HG03354 (cell line): ENCODE measurements at regions not wholly inside any gene's neighbourhood (a gene's known extent, or its start where the extent isn't known, plus 50 kb on each side); places are given as distances from the start of the nearest gene placed in this dataset.
"Not testable (repeated sequence)": the region's sequence is repeated elsewhere in the genome, so short reads cannot be mapped to it uniquely, and the experiment has no call there.

Experiments used
- ATAC-seq: cut with Tn5 transposase; IDR thresholded peaks from one replicate; pipeline ENCODE4 v1.9.1; 2021; ENCODE audit warnings: mild to moderate bottlenecking; ENCODE audit not compliant: unreplicated experiment, poor library complexity, severe bottlenecking

- no peak for ATAC-seq
Measured at GRCh38 chr12:131245564-131246355, 292.1 kb downstream of the ADGRD1 start.

DNA sequence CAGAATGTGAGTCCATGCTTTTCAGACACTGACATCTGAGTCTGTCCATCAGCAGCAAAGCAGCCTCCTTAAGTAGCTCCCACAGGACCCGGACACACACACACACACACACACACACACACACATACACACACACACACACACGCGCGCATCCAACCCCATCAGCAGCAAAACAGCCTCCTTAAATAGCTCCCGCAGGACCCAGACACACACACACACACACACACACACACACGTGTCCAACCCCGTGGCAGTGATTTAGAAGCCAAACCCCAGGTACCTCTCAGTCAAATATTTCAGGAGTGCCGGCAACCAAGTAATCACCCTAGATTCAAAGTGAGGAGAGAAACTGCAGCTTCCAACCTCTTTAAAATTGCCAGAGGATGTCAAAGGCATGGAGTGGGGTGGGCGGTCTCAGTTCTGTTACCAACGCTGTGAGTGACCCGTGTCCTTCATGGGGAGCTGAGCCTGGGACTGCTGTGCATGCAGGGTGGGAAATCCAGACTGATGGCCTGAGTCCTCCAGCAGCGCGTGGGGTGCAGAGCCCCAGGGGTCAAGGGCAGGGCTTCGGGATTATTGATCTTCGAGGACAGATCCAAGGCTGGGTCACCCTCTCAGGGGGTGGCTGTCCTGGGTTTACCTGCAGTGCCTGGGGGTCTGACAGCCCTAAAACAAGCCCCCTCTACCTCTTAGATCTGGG lies 293.5 kb downstream of the ADGRD1 start:
- not testable (repeated sequence) for ATAC-seq

DNA sequence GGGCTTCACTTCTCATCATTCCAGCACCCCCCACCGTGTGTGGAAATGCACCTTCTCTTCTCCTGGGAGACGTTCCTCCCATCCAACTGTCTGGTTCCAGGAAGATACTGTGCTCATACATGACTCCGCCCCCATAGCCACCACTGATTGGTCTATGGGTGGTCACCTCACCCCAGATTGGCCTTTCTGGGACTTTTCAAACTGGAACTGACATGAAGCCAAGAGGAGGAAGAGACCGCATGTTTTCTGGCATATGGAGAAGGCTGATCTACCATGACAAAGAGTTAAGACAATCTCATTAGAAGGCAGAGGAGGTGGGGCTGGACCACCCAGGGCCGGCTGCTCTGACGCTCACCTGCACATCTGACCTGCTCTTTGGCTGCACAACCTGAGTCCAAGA lies 294.2 kb downstream of the ADGRD1 start:
- ATAC-seq = not testable (repeated sequence)

GRCh38 chr12:131249246-131250027 lies 295.7 kb downstream of the ADGRD1 start:
- ATAC-seq = no peak

- no peak for ATAC-seq
Measured at GRCh38 chr12:131250028-131250950, 296.6 kb downstream of the ADGRD1 start.

- ATAC-seq = no peak
Measured at GRCh38 chr12:131250951-131251315, 297.2 kb downstream of the ADGRD1 start.

DNA sequence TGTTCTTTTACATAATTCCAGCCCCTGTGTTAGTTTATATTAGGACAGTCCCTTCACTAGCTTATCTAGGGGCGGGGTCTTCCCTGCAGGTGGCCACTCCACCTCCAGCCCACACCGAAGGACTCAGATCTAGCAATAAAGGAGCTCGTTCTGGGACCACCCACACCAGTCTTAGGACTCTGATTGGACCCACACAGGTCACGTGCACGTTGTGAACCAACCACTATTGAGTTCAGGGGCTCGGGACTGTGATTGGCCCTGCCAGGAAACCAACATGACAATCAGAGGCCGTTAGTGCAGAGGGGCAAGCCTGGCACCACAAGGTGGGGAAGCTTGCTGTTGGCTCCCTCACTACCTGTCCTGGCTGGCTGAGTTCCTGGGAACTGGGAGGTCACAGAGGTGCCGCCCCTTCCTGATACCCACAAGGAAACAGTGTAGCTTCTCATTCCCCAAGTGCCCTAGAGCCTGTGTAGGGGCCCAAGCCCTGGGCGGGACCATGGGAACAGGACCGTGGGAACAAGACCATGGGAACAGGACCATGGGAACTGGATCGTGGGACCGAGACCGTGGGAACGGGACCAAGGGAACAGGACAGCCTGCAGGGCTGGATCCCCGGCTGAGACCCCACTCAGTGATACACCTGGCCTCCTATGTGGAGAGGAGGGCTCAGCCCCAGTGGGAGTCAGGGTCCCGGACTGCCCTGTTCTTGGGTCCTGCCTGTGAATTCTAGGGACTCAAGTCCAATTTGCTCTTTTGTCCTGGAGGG lies 297.8 kb downstream of the ADGRD1 start:
- ATAC-seq = no peak

DNA sequence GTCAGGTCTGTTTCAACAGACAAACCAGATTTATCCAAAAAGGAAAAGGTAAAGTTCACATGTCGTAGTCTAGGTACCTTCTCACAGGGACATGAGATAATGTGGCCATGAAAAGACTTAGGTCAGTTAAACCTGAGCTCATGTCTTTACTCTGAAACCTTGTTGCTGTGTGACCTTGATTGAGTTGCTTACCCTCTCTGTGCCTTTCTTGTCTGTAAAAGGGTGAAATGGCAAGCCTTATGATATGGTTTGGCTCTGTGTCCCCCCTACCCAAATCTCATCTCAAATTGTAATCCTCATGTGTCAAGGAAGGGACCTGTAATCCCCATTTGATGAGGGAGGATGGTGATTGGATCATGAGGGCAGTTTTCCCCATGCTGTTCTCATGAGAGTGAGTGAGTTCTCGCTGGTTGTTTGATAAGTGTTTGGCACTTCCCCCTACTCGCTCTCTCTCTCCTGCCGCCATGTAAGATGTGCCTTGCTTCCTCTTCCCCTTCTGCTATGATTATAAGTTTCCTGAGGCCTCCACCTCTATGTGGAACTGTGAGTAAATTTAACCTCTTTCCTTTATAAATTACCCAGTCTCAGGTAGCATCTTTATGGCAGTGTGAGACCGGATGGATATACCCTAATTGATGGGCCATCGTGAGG lies 299.8 kb downstream of the ADGRD1 start:
- ATAC-seq = no peak

DNA sequence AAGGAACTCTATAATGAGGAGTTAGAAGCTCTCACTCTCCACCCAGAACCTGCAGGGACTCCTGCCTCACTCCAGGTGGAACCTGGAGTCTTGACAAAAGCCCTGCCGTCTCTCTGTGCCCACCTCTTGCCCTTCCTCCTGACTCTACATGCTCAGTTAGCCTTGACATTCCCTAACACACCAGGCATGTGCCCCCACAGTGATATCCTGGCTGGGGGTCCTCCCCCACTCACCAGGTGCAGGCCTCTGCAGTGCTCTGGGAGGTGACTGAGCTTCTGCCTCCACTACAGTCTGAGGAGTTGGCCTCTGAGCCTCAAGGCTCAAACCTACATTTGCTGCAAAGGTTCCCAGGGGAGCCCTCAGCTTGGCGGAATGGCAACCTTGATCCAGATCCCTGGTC lies 300.7 kb downstream of the ADGRD1 start:
- no peak for ATAC-seq

DNA sequence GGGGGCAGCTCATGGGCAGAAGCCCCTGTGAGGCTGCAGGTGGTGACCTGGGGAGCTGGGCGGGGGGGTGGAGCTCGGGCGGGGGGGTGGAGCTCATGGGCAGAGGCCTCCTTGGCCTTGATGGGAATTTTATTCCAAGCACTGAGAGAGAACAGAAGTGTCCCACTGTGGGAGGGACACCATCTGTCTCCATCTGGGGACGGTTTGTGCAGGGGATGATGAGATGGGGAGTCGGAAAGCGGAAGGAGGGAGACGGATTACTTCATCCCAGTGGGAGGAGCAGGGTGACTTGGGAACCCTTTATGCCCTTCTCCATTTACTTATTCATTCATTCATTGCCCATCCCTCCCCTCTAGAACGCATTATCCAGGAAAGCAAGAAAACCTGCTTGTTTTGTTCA lies 304.7 kb downstream of the ADGRD1 start:
- no peak for ATAC-seq

DNA sequence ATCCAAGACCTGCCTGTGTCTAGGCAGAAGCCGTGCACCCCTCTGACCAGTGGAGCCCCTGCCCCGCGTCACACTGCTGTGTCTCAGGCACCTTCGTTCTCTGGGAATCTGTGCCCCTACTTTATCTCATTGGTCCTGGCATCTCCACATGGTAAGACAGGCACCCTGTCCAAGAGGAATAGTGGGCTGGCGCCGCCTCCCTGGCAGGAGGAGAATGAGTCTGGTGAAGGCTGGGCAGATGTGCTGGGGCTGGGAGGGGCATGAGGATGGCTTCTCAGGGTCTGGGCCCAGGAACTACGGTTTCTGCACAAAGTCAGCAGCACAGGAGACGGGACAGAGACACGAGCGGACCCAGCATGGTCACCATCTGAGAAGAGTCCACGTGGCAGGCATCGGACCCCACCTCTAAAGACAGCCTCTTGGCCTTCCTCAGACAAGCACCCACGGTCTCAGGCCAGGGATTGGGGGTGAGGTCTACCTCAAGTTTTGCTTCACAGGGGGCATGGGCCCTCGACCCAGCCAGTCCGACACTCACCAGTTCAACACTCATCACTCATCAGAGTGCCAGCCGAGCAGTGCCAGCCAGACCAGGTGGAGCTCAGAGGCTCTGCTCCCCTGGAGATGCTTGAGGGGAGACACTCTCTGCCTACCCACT lies 306.7 kb downstream of the ADGRD1 start:
- no peak for ATAC-seq

- no peak for ATAC-seq
Measured at GRCh38 chr12:131260954-131261353, 307.2 kb downstream of the ADGRD1 start.

DNA sequence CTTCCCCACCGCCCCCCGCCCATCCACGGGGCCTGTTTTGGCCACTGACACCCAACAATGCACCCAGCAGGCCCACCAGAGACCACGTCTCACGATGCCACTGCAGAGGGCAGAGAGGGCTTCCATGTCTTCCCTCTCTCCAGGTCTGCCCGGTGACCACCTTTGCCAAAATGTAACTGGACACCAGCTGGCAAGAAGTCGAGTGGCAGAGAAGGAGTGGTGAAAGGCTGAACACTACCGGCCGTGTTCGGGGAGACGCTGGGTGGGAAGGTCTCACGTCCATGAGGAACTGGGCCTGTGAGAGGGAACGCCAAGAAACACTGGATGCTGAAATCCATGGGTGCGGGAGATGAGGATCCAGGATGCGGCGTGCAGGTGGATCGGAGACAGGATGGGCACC lies 308.2 kb downstream of the ADGRD1 start:
- ATAC-seq = no peak

GRCh38 chr12:131263626-131264025 lies 309.9 kb downstream of the ADGRD1 start:
- no peak for ATAC-seq

DNA sequence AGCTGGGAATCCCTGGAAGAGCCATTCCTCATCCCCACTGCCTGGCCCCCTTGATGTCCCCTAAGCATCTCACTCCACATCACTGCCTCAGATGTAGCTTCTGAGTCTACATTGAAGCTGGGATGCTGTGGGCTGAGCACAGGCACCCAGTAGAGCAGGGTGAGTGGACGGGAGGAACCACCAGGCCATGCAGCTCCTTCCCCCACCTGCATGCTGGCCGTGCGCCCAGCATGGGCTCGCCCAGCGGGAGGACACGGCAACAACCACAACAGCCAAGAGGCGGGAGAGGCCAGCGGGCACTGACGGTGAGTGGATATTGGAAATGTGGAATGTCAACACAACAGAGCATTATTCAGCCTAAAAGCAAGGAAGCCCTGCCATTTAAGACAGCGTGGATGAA lies 310.9 kb downstream of the ADGRD1 start:
- ATAC-seq = no peak

- ATAC-seq = no peak
Measured at GRCh38 chr12:131266591-131267467, 313.1 kb downstream of the ADGRD1 start.

GRCh38 chr12:131267576-131267975 lies 313.9 kb downstream of the ADGRD1 start:
- no peak for ATAC-seq
